HG03439 (cell line): ENCODE measurements at regions not wholly inside any gene's neighbourhood (a gene's known extent, or its start where the extent isn't known, plus 50 kb on each side); places are given as distances from the start of the nearest gene placed in this dataset.
A peak's percentile ranks its signal among the peaks of the same experiment; 100 is the strongest.
"Not testable (repeated sequence)": the region's sequence is repeated elsewhere in the genome, so short reads cannot be mapped to it uniquely, and the experiment has no call there.

Experiments used
- ATAC-seq: cut with Tn5 transposase; IDR thresholded peaks from one replicate; pipeline ENCODE4 v1.9.1; 2021; ENCODE audit warnings: mild to moderate bottlenecking, moderate library complexity; ENCODE audit not compliant: unreplicated experiment

GRCh38 chr7:120052884-120053382 is 220.0 kb upstream of the KCND2 start:
- ATAC-seq, result no peak

- no peak for ATAC-seq
Measured at GRCh38 chr7:120053390-120053961, 219.5 kb upstream of the KCND2 start.

GRCh38 chr7:120054376-120055100 is 218.4 kb upstream of the KCND2 start:
- no peak for ATAC-seq

- no peak for ATAC-seq
Measured at GRCh38 chr7:120055300-120055699, 217.7 kb upstream of the KCND2 start.

- ATAC-seq, result no peak
Measured at GRCh38 chr7:120056227-120056626, 216.7 kb upstream of the KCND2 start.

GRCh38 chr7:120059641-120060040 is 213.3 kb upstream of the KCND2 start:
- ATAC-seq, result no peak

GRCh38 chr7:120060281-120060680 is 212.7 kb upstream of the KCND2 start:
- no peak for ATAC-seq

GRCh38 chr7:120060875-120061274 is 212.1 kb upstream of the KCND2 start:
- ATAC-seq, result no peak

GRCh38 chr7:120064565-120064964 is 208.4 kb upstream of the KCND2 start:
- ATAC-seq, result peak; percentile 91

- ATAC-seq, result not testable (repeated sequence)
Measured at GRCh38 chr7:120066898-120067297, 206.1 kb upstream of the KCND2 start.

GRCh38 chr7:120070201-120070600 is 202.8 kb upstream of the KCND2 start:
- no peak for ATAC-seq

- ATAC-seq, result no peak
Measured at GRCh38 chr7:120077777-120078176, 195.2 kb upstream of the KCND2 start.

- ATAC-seq, result no peak
Measured at GRCh38 chr7:120079022-120079421, 194.0 kb upstream of the KCND2 start.

- no peak for ATAC-seq
Measured at GRCh38 chr7:120079704-120080103, 193.3 kb upstream of the KCND2 start.

GRCh38 chr7:120086468-120086867 is 186.5 kb upstream of the KCND2 start:
- ATAC-seq, result not testable (repeated sequence)

GRCh38 chr7:120089968-120090367 is 183.0 kb upstream of the KCND2 start:
- no peak for ATAC-seq

GRCh38 chr7:120091807-120092206 is 181.2 kb upstream of the KCND2 start:
- ATAC-seq, result no peak

- no peak for ATAC-seq
Measured at GRCh38 chr7:120097020-120097419, 176.0 kb upstream of the KCND2 start.

- ATAC-seq, result no peak
Measured at GRCh38 chr7:120097774-120098173, 175.2 kb upstream of the KCND2 start.

GRCh38 chr7:120108376-120108775 is 164.6 kb upstream of the KCND2 start:
- no peak for ATAC-seq

- ATAC-seq, result no peak
Measured at GRCh38 chr7:120110169-120110568, 162.8 kb upstream of the KCND2 start.

GRCh38 chr7:120114626-120115025 is 158.3 kb upstream of the KCND2 start:
- ATAC-seq, result no peak

- ATAC-seq, result no peak
Measured at GRCh38 chr7:120123528-120123927, 149.4 kb upstream of the KCND2 start.
